ENCODE measurements at regions not wholly inside any gene's neighbourhood (a gene's known extent, or its start where the extent isn't known, plus 50 kb on each side); places are given as distances from the start of the nearest gene placed in this dataset.

GRCh38 chr2:111702804-111703196 lies 181.2 kb downstream of the ANAPC1 start:
- DNase-seq = no peak

GRCh38 chr2:111703759-111704158 lies 180.2 kb downstream of the ANAPC1 start:
- no peak for DNase-seq

GRCh38 chr2:111704246-111704645 lies 179.7 kb downstream of the ANAPC1 start:
- no peak for DNase-seq

- no peak for DNase-seq
Measured at GRCh38 chr2:111705239-111705638, 178.8 kb downstream of the ANAPC1 start.

- DNase-seq = peak in 1 of 2 experiments; percentile 6
Measured at GRCh38 chr2:111705711-111706336, 178.2 kb downstream of the ANAPC1 start.

- no peak for DNase-seq
Measured at GRCh38 chr2:111706481-111707001, 177.5 kb downstream of the ANAPC1 start.

GRCh38 chr2:111707700-111708099 lies 176.3 kb downstream of the ANAPC1 start:
- DNase-seq = no peak

GRCh38 chr2:111708476-111709180 lies 175.4 kb downstream of the ANAPC1 start:
- DNase-seq = no peak

- DNase-seq = no peak
Measured at GRCh38 chr2:111709321-111709720, 174.7 kb downstream of the ANAPC1 start.

GRCh38 chr2:111710085-111710484 lies 173.9 kb downstream of the ANAPC1 start:
- no peak for DNase-seq

- DNase-seq = no peak
Measured at GRCh38 chr2:111710613-111711012, 173.4 kb downstream of the ANAPC1 start.

GRCh38 chr2:111711270-111711669 lies 172.7 kb downstream of the ANAPC1 start:
- DNase-seq = no peak

- no peak for DNase-seq
Measured at GRCh38 chr2:111712361-111712760, 171.6 kb downstream of the ANAPC1 start.

- DNase-seq = no peak
Measured at GRCh38 chr2:111712940-111713515, 171.0 kb downstream of the ANAPC1 start.

- no peak for DNase-seq
Measured at GRCh38 chr2:111715987-111716904, 167.7 kb downstream of the ANAPC1 start.

- DNase-seq = no peak
Measured at GRCh38 chr2:111716905-111717775, 166.9 kb downstream of the ANAPC1 start.
